ENCODE measurements at regions not wholly inside any gene's neighbourhood (a gene's known extent, or its start where the extent isn't known, plus 50 kb on each side); places are given as distances from the start of the nearest gene placed in this dataset.
A peak's percentile ranks its signal among the peaks of the same experiment; 100 is the strongest.
"Not testable (repeated sequence)": the region's sequence is repeated elsewhere in the genome, so short reads cannot be mapped to it uniquely, and the experiment has no call there.

DNA sequence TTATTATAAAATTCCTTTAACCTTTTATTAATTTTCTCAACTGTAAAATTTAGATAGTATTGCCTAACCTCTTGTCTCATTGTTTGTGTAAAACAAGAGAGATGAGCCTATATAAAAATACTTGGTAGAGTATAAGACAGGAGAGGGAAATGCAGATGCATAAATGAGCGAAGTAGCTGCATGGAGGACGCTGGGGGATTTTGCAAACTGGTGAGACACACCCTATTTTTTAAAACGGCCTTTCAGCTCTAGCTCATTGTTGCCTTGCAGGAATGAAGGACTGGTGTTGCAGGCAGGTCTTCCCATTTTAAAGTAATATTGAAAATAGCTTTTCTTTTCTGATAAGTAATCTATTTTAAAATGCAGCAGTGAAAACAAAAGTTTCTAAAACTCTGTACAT lies 435.3 kb upstream of the HNRNPA3 start:
- DNase-seq (ENCODE audit: insufficient read length, low spot score) (no peak), FAIRE-seq (no peak)
- no peak for TF ChIP-seq POLR2AphosphoS5 (IDR thresholded peaks at IDR 0.05; ENCODE audit: low read depth, low read length)
- TF ChIP-seq PAX5 (IDR thresholded peaks at IDR 0.05; ENCODE audit: insufficient read depth, low read length, severe bottlenecking), result no peak
- no peak for TF ChIP-seq POU2F2 (IDR thresholded peaks at IDR 0.05; ENCODE audit: low read depth, low read length)
- no peak for TF ChIP-seq TAF1 (IDR thresholded peaks at IDR 0.05; ENCODE audit: low read depth, low read length)
- no peak for TF ChIP-seq POLR2A (IDR thresholded peaks at IDR 0.05; ENCODE audit: low read depth, low read length)
- TF ChIP-seq SPI1 (IDR thresholded peaks at IDR 0.05; ENCODE audit: low read depth, low read length), result no peak

DNA sequence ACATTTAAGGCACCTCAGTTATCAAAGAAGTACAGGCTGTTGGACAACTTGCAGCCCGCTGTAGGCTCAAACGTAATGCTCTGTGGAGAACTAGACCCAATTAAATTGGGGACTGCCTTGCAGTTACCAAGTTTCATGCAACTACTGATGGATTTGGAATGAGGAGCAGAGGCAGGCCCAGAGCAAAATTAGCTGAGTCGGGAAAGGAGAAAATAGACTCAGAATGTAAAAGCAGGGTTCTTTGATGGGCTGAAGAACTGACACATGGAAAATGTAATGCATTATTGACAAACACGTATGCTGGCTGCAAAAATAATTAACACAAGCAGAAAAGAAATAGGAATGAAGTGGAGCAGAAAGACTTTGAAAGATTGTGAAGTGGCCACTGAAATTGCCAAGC lies 432.7 kb upstream of the HNRNPA3 start:
- no peak for FAIRE-seq
- TF ChIP-seq POU2F2 (IDR thresholded peaks at IDR 0.05; ENCODE audit: low read depth, low read length) (no peak), POLR2A (IDR thresholded peaks at IDR 0.05; ENCODE audit: low read depth, low read length) (no peak), POLR2AphosphoS5 (IDR thresholded peaks at IDR 0.05; ENCODE audit: low read depth, low read length) (no peak), TAF1 (IDR thresholded peaks at IDR 0.05; ENCODE audit: low read depth, low read length) (no peak), SPI1 (IDR thresholded peaks at IDR 0.05; ENCODE audit: low read depth, low read length) (no peak)

DNA sequence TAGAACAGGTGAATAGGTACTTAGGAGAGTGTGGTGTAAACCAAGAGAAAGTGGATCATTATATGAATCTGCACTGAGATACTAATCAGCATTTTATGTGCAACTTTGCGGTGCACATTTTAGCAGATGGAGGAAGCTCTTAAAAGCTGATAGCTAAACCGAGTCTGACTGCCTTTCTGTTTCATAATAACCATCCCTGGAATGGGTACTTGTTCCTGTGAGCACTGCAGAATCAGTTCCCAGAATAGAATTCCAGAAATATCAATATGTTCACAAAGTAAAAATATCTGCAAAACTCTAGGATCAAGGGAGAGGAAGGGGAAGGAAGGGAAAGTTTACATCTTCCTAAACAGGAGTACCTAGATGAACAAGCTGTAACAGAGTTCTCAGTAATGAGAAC lies 432.2 kb upstream of the HNRNPA3 start:
- FAIRE-seq, result no peak
- no peak for DNase-seq (ENCODE audit: insufficient read length, low spot score)
- TF ChIP-seq POLR2AphosphoS5 (IDR thresholded peaks at IDR 0.05; ENCODE audit: low read depth, low read length) (no peak), POU2F2 (IDR thresholded peaks at IDR 0.05; ENCODE audit: low read depth, low read length) (no peak), POLR2A (IDR thresholded peaks at IDR 0.05; ENCODE audit: low read depth, low read length) (no peak), SPI1 (IDR thresholded peaks at IDR 0.05; ENCODE audit: low read depth, low read length) (no peak), PAX5 (IDR thresholded peaks at IDR 0.05; ENCODE audit: insufficient read depth, low read length, severe bottlenecking) (no peak), TAF1 (IDR thresholded peaks at IDR 0.05; ENCODE audit: low read depth, low read length) (no peak)

More for the DNA sequence above, 432.7 kb upstream of the HNRNPA3 start:
- DNase-seq (ENCODE audit: insufficient read length, low spot score), result no peak

DNA sequence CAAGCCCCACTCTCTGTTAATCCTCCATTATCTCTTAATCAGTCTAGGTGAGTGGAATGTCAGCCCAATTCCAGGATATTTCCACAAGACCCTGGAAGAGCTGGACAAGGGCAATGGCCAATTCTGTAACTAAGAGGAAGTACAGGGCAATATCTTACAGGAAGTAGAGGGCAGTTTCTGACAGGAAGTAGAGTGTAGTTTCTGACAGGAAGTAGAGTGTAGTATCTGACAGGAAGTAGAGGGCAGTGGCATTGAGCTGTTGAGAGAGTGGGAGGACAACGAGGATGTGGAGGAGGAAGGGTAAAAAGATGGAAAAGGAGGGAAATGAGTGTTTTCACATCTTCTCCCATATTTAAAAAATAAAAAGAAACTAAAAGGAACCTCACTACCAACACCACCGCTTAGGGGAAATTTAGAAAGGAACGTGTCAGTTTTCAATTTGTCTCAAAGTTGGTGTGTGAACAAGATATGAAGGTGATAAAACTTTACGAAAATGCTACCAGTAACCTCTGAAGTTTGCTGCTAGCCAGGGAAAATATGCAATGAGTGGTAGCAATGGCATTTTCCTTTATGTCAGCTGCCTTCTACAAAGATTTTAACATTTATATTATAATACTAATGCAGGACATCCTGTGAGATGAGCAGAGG lies 430.9 kb upstream of the HNRNPA3 start:
- FAIRE-seq, result peak; percentile 67
- no peak for TF ChIP-seq SPI1 (IDR thresholded peaks at IDR 0.05; ENCODE audit: low read depth, low read length)
- TF ChIP-seq POLR2A (IDR thresholded peaks at IDR 0.05; ENCODE audit: low read depth, low read length), result no peak
- TF ChIP-seq POU2F2 (IDR thresholded peaks at IDR 0.05; ENCODE audit: low read depth, low read length), result no peak

DNA sequence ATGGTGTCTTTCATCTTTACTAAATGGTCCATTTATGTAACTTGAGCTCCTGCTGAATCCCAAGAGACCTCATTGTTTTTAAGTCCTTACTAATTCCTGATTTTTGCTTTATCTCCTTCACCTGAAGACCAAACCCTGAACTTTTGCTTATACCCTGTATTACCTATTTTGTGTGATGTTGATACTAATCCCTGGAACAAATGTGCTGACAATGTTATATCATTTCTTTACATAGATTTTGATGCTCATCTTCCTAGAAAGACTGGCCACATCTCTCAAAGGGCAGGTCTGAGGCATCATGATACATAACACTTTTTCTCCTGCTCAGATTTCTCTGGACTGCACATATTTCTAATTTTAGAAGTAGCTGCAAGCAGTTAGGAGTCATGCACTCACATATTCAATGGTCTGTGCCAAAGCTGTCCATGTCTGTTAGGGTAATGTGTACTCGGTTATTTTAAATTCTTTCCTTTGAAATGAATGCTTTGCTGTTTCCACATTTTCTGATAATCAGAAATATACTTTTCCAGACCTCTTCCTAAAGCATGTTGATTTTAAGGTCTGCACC lies 427.9 kb upstream of the HNRNPA3 start:
- no peak for DNase-seq (ENCODE audit: insufficient read length, low spot score)
- no peak for FAIRE-seq
- TF ChIP-seq TAF1 (IDR thresholded peaks at IDR 0.05; ENCODE audit: low read depth, low read length) (no peak), POU2F2 (IDR thresholded peaks at IDR 0.05; ENCODE audit: low read depth, low read length) (no peak), PAX5 (IDR thresholded peaks at IDR 0.05; ENCODE audit: insufficient read depth, low read length, severe bottlenecking) (no peak), POLR2AphosphoS5 (IDR thresholded peaks at IDR 0.05; ENCODE audit: low read depth, low read length) (no peak), POLR2A (IDR thresholded peaks at IDR 0.05; ENCODE audit: low read depth, low read length) (no peak)

More for the DNA sequence above, 430.9 kb upstream of the HNRNPA3 start:
- no peak for DNase-seq (ENCODE audit: insufficient read length, low spot score)

DNA sequence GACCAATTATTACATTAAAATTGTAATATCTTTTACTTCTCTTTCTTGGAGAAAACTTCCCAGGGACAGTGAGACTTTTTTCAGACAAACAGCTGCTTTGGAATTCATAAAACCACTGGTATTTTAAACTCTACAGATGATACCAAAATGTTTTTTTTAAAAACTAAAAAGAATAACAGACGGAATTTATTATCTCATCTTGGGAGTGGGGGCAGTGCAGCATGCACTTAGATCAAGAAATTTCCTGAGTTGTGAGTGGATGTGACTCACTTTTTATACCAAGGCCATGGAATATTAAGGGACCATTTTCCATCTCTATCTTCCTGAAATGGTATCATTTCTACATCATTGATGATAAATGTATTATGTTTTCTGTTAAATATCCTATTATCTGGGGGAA lies 422.8 kb upstream of the HNRNPA3 start:
- no peak for TF ChIP-seq POLR2AphosphoS5 (IDR thresholded peaks at IDR 0.05; ENCODE audit: low read depth, low read length)
- no peak for TF ChIP-seq POU2F2 (IDR thresholded peaks at IDR 0.05; ENCODE audit: low read depth, low read length)
- no peak for TF ChIP-seq PAX5 (IDR thresholded peaks at IDR 0.05; ENCODE audit: insufficient read depth, low read length, severe bottlenecking)
- no peak for TF ChIP-seq POLR2A (IDR thresholded peaks at IDR 0.05; ENCODE audit: low read depth, low read length)
- no peak for TF ChIP-seq TAF1 (IDR thresholded peaks at IDR 0.05; ENCODE audit: low read depth, low read length)
- no peak for TF ChIP-seq SPI1 (IDR thresholded peaks at IDR 0.05; ENCODE audit: low read depth, low read length)
- DNase-seq (ENCODE audit: insufficient read length, low spot score), result no peak
- FAIRE-seq, result no peak

DNA sequence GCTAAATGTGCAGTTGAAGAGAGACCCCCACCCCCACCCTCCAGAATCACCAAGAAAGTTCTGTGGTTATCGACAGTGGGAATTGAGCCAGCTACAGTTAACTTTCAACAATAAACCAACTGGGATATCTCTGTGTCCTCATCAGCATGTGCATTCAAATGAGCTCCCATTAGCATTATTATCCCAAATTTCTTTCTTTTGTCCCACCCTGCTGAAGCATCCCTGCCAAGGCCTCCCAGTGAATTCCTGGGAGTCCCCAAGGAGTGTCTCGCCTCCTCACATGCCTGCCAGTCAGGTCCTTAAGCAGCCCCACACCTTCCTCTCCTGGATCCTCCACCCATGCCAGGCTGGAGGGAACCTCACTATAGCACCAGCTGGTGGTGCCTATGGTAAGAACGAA lies 422.1 kb upstream of the HNRNPA3 start:
- DNase-seq (ENCODE audit: insufficient read length, low spot score) (no peak), FAIRE-seq (no peak)
- TF ChIP-seq POLR2A (IDR thresholded peaks at IDR 0.05; ENCODE audit: low read depth, low read length), result no peak
- TF ChIP-seq SPI1 (IDR thresholded peaks at IDR 0.05; ENCODE audit: low read depth, low read length), result no peak
- TF ChIP-seq POLR2AphosphoS5 (IDR thresholded peaks at IDR 0.05; ENCODE audit: low read depth, low read length), result no peak
- no peak for TF ChIP-seq TAF1 (IDR thresholded peaks at IDR 0.05; ENCODE audit: low read depth, low read length)

DNA sequence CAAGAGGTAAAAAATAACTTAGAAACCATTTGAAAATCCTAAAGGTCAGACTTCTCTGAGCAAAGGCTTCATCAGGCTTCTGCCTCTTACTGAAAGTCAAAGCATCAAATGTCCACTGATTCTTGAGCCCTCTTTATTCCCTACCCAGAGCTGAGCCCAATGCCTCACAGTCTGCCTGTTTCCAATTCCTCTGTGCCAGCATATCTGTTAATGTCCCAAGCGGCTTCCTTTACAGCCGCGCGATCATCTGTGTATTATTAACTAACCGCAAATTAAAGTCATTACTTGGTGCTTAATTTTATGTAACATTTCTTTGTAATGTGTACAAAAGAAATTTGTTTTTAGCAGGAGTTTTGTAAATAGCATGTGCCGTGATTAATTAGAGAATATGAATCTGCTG lies 418.8 kb upstream of the HNRNPA3 start:
- DNase-seq (ENCODE audit: insufficient read length, low spot score) (no peak), FAIRE-seq (no peak)
- TF ChIP-seq POU2F2 (IDR thresholded peaks at IDR 0.05; ENCODE audit: low read depth, low read length), result no peak
- no peak for TF ChIP-seq PAX5 (IDR thresholded peaks at IDR 0.05; ENCODE audit: insufficient read depth, low read length, severe bottlenecking)
- no peak for TF ChIP-seq TAF1 (IDR thresholded peaks at IDR 0.05; ENCODE audit: low read depth, low read length)
- no peak for TF ChIP-seq POLR2AphosphoS5 (IDR thresholded peaks at IDR 0.05; ENCODE audit: low read depth, low read length)
- TF ChIP-seq POLR2A (IDR thresholded peaks at IDR 0.05; ENCODE audit: low read depth, low read length), result no peak
- TF ChIP-seq SPI1 (IDR thresholded peaks at IDR 0.05; ENCODE audit: low read depth, low read length), result no peak

DNA sequence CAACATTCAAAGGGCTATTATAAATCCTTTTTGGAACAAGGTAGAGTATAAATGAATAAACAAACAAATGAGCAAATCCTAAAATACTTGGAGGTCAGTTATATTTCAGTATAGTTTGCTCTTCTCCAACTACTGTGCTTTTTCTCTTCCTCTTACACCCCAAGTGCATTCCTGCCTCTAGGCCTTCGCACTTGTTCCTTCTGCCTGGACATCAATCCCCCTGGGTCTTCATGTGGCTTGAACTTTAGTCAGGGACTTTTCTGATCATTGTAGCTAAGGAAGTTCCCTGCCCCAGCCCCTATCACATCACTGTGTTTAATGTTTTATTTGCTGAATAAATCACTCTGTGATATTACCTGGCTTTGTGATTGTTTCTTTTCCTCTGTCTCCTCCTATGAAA lies 418.2 kb upstream of the HNRNPA3 start:
- DNase-seq (ENCODE audit: insufficient read length, low spot score) (no peak), FAIRE-seq (no peak)
- TF ChIP-seq SPI1 (IDR thresholded peaks at IDR 0.05; ENCODE audit: low read depth, low read length) (no peak), POU2F2 (IDR thresholded peaks at IDR 0.05; ENCODE audit: low read depth, low read length) (no peak), PAX5 (IDR thresholded peaks at IDR 0.05; ENCODE audit: insufficient read depth, low read length, severe bottlenecking) (no peak), TAF1 (IDR thresholded peaks at IDR 0.05; ENCODE audit: low read depth, low read length) (no peak), POLR2A (IDR thresholded peaks at IDR 0.05; ENCODE audit: low read depth, low read length) (no peak), POLR2AphosphoS5 (IDR thresholded peaks at IDR 0.05; ENCODE audit: low read depth, low read length) (no peak)

DNA sequence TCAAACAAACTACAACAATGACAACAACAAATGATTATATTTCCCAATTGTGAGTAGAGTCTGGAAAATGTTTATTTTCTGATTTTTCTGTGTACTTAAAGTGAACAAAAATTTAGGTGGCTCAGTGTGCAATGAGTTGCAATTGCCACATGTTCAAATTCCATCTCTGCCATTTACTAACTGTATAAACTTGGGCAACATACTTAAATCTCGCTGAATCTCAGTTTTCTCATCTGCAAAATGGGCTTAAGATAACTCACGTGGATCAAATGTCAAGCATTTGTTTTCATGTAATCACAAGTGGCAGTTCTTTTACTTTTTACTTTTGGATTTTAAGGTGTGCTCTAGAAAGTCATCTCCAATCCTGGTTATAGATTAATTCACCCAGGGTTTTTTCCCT lies 416.8 kb upstream of the HNRNPA3 start:
- TF ChIP-seq POU2F2 (IDR thresholded peaks at IDR 0.05; ENCODE audit: low read depth, low read length), result no peak
- no peak for TF ChIP-seq PAX5 (IDR thresholded peaks at IDR 0.05; ENCODE audit: insufficient read depth, low read length, severe bottlenecking)
- DNase-seq (ENCODE audit: insufficient read length, low spot score) (no peak), FAIRE-seq (no peak)

DNA sequence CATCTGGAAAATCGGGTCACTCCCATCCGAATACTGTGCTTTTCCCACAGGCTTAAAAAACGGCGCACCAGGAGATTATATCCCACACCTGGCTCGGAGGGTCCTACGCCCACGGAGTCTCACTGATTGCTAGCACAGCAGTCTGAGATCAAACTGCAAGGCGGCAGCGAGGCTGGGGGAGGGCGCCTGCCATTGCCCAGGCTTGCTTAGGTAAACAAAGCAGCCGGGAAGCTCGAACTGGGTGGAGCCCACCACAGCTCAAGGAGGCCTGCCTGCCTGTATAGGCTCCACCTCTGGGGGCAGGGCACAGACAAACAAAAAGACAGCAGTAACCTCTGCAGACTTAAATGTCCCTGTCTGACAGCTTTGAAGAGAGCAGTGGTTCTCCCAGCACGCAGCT lies 415.9 kb upstream of the HNRNPA3 start:
- not testable (repeated sequence) for DNase-seq (ENCODE audit: insufficient read length, low spot score); FAIRE-seq

Data from GM12891 (cell line).